HL-60 (cell line): ENCODE measurements at regions not wholly inside any gene's neighbourhood (a gene's known extent, or its start where the extent isn't known, plus 50 kb on each side); places are given as distances from the start of the nearest gene placed in this dataset.

Experiments
- DNase-seq, 2 experiments: peaks; one replicate each; pipeline ENCODE4 v3.0.0-alpha.2; 2010 to 2020; ENCODE audit warnings: low read depth in 1 of 2, low spot score in 1 of 2
- H3K27ac ChIP-seq: fragments of 250-450 bp; sonication (Bioruptor Pico); replicated peaks from 2 replicates; pipeline ENCODE4 v1.5.1; 2020; ENCODE audit warnings: mild to moderate bottlenecking, moderate library complexity
- H3K27me3 ChIP-seq: fragments of 250-450 bp; sonication (Bioruptor Pico); 2 replicates; pipeline ENCODE4 v1.5.1; 2021; ENCODE audit warnings: mild to moderate bottlenecking, moderate library complexity; ENCODE audit not compliant: insufficient read depth, poor library complexity, severe bottlenecking
- H3K4me3 ChIP-seq: replicated peaks from 2 replicates; pipeline ENCODE4 v1.5.1; 2011; ENCODE audit warnings: mild to moderate bottlenecking, control low read depth, low read length; ENCODE audit not compliant: insufficient read depth
- GABPA ChIP-seq: IDR thresholded peaks from 2 replicates; pipeline ENCODE4 v1.6.1; 2012; ENCODE audit warnings: low read depth
- POLR2AphosphoS5 ChIP-seq: IDR thresholded peaks from 2 replicates; pipeline ENCODE4 v1.6.1; 2012; ENCODE audit warnings: low read depth
- SPI1 ChIP-seq: IDR thresholded peaks from 2 replicates; pipeline ENCODE4 v1.6.1; 2012; ENCODE audit warnings: low read depth, mild to moderate bottlenecking, borderline replicate concordance
- TF ChIP-seq, protein P1 (sequence below): IDR thresholded peaks from one replicate; pipeline ENCODE4 v1.5.1; 2011; ENCODE audit warnings: low read length, control low read depth, inconsistent platforms; ENCODE audit not compliant: insufficient read depth
- TF ChIP-seq, protein P2 (sequence below): IDR thresholded peaks from 2 replicates; pipeline ENCODE4 v1.6.1; 2012; ENCODE audit warnings: low read depth; ENCODE audit not compliant: insufficient replicate concordance

DNA sequence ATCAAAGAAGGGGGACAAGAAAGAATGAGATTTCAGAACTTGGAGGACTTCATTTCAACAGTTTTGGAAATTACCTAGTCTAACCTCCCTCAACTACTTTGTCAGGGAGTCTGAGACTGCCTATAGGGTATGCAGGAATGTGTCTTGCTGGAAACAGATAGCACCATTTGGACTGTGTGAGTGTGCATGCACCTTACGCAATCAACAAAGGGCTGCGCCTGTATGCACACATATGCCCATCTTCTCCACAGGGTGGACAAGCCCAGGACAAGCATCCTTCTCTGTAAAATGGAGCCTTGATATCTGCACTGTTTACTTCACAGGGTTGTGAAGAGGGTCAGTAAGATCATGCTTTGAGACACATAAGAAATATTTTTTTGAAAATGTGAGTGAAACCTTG, 305.7 kb upstream of the ASIC2 start:
- Histone ChIP-seq H3K27me3 (peaks cover 2% of the 10 kb centered on the region), H3K27ac (no peak overlapping the region), H3K4me3 (no peak overlapping the region)
- no peak for DNase-seq
- no peak for TF ChIP-seq GABPA
- TF ChIP-seq, protein P1, sequence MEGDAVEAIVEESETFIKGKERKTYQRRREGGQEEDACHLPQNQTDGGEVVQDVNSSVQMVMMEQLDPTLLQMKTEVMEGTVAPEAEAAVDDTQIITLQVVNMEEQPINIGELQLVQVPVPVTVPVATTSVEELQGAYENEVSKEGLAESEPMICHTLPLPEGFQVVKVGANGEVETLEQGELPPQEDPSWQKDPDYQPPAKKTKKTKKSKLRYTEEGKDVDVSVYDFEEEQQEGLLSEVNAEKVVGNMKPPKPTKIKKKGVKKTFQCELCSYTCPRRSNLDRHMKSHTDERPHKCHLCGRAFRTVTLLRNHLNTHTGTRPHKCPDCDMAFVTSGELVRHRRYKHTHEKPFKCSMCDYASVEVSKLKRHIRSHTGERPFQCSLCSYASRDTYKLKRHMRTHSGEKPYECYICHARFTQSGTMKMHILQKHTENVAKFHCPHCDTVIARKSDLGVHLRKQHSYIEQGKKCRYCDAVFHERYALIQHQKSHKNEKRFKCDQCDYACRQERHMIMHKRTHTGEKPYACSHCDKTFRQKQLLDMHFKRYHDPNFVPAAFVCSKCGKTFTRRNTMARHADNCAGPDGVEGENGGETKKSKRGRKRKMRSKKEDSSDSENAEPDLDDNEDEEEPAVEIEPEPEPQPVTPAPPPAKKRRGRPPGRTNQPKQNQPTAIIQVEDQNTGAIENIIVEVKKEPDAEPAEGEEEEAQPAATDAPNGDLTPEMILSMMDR: no peak
- TF ChIP-seq SPI1: no peak
- TF ChIP-seq, protein P2, sequence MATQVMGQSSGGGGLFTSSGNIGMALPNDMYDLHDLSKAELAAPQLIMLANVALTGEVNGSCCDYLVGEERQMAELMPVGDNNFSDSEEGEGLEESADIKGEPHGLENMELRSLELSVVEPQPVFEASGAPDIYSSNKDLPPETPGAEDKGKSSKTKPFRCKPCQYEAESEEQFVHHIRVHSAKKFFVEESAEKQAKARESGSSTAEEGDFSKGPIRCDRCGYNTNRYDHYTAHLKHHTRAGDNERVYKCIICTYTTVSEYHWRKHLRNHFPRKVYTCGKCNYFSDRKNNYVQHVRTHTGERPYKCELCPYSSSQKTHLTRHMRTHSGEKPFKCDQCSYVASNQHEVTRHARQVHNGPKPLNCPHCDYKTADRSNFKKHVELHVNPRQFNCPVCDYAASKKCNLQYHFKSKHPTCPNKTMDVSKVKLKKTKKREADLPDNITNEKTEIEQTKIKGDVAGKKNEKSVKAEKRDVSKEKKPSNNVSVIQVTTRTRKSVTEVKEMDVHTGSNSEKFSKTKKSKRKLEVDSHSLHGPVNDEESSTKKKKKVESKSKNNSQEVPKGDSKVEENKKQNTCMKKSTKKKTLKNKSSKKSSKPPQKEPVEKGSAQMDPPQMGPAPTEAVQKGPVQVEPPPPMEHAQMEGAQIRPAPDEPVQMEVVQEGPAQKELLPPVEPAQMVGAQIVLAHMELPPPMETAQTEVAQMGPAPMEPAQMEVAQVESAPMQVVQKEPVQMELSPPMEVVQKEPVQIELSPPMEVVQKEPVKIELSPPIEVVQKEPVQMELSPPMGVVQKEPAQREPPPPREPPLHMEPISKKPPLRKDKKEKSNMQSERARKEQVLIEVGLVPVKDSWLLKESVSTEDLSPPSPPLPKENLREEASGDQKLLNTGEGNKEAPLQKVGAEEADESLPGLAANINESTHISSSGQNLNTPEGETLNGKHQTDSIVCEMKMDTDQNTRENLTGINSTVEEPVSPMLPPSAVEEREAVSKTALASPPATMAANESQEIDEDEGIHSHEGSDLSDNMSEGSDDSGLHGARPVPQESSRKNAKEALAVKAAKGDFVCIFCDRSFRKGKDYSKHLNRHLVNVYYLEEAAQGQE: no peak
- TF ChIP-seq POLR2AphosphoS5: no peak

DNA sequence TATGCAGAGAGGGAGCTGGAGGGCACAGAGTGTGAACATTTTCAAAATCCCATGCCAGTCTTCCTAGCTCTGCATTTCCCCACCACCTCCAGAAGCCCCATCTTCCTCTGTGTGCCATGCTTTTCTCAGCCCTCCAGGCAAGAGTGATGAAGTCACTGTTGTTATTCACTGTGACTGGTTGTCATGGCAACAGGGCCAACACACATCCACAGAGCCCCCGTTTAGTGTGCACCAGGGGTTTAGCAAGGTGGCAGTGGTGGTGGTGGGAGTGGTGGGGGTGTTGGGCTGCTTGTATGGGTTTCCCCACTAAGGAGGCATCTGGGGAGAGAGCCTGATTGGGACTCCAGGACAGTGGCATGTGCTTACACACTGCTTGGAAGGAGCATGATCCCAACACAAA, 309.9 kb upstream of the ASIC2 start:
- Histone ChIP-seq H3K4me3 (no peak overlapping the region), H3K27ac (no peak overlapping the region), H3K27me3 (peaks cover 2% of the 10 kb centered on the region)
- TF ChIP-seq SPI1 (no peak), GABPA (no peak), POLR2AphosphoS5 (no peak)
- TF ChIP-seq, protein P1: no peak
- TF ChIP-seq, protein P2: no peak
- DNase-seq: no peak

DNA sequence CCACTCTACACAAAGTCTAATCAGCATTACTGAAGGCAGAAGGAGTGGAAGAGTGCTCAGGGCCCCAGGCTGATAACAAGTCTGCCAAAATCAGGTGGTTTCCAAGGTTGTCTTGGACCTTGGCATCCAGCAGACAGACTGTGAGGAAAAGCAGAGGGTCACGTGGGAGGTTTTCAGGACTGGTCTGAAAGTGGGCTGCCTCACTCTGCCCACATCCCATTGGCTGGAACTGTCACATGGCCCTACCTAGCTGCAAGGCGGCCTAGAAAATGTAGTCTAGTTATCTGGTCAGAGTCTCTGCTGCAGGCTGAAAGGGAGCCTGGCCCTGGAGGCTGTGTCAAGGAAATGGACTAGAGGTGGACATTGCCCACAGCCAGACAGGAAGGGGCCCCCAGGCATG, 310.7 kb upstream of the ASIC2 start:
- Histone ChIP-seq H3K27ac (no peak overlapping the region), H3K27me3 (peaks cover 2% of the 10 kb centered on the region), H3K4me3 (no peak overlapping the region)
- no peak for DNase-seq
- TF ChIP-seq, protein P1: no peak
- TF ChIP-seq GABPA (no peak), SPI1 (no peak), POLR2AphosphoS5 (no peak)
- TF ChIP-seq, protein P2: no peak
